Caco-2 (cell line): ENCODE measurements at regions not wholly inside any gene's neighbourhood (a gene's known extent, or its start where the extent isn't known, plus 50 kb on each side); places are given as distances from the start of the nearest gene placed in this dataset.

Source experiments
- BruUV-seq: library from RNA; stranded (reverse); fragments of 400-500 nt; replicated peaks from 2 replicates; lab custom pipeline; 2021; lab: Mats Ljungman, UMichigan
- CTCF ChIA-PET: fragments of 300-600 bp; sonication (Branson Sonifier 250); formaldehyde crosslinking; loops from one replicate; lab custom pipeline; 2022; ENCODE audit warnings: antibody characterized with exemption; lab: Charles Lee
- POLR2A ChIA-PET: fragments of 300-600 bp; sonication (Branson Sonifier 250); formaldehyde crosslinking; loops from one replicate; lab custom pipeline; 2022; ENCODE audit warnings: antibody characterized with exemption; lab: Charles Lee
- DNase-seq, 2 experiments: peaks; one replicate each; pipeline versions ENCODE4 v3.0.0 to v3.0.0-alpha.2; 2020 to 2022
- H3K27me3 ChIP-seq: replicated peaks from 2 replicates; pipeline ENCODE4 v1.6.0; 2011; ENCODE audit warnings: low read length; ENCODE audit not compliant: control insufficient read depth, insufficient read depth
- H3K36me3 ChIP-seq: 2 replicates; pipeline ENCODE4 v1.5.1; 2011; ENCODE audit warnings: low read length; ENCODE audit not compliant: control insufficient read depth, insufficient read depth
- H3K4me1 ChIP-seq: fragments of 250-450 bp; sonication (Bioruptor Pico); 2 replicates; pipeline ENCODE4 v1.5.1; 2020; ENCODE audit warnings: mild to moderate bottlenecking
- H3K4me3 ChIP-seq: 2 replicates; pipeline ENCODE4 v1.5.1; 2011; ENCODE audit warnings: low read depth, mild to moderate bottlenecking, control low read depth, low read length
- H3K9me3 ChIP-seq: fragments of 250-450 bp; sonication (Bioruptor Pico); 2 replicates; pipeline ENCODE4 v1.5.1; 2020; ENCODE audit warnings: mild to moderate bottlenecking, moderate library complexity
- H3K27ac Mint-ChIP-seq: one replicate; pipeline ENCODE4 v1.8.0; 2022; ENCODE audit warnings: mixed read lengths; ENCODE audit not compliant: unreplicated experiment
- H3K27me3 Mint-ChIP-seq: one replicate; pipeline ENCODE4 v1.8.0; 2022; ENCODE audit warnings: mixed read lengths; ENCODE audit not compliant: insufficient read depth, unreplicated experiment
- H3K36me3 Mint-ChIP-seq: one replicate; pipeline ENCODE4 v1.8.0; 2022; ENCODE audit warnings: mild to moderate bottlenecking, mixed read lengths; ENCODE audit not compliant: insufficient read depth, unreplicated experiment
- H3K4me1 Mint-ChIP-seq: one replicate; pipeline ENCODE4 v1.8.0; 2022; ENCODE audit warnings: low read depth, mixed read lengths; ENCODE audit not compliant: unreplicated experiment
- H3K4me3 Mint-ChIP-seq: one replicate; pipeline ENCODE4 v1.8.0; 2022; ENCODE audit warnings: mild to moderate bottlenecking, moderate library complexity, mixed read lengths; ENCODE audit not compliant: unreplicated experiment
- H3K9me3 Mint-ChIP-seq: one replicate; pipeline ENCODE4 v1.8.0; 2022; ENCODE audit warnings: mixed read lengths; ENCODE audit not compliant: unreplicated experiment
- intact Hi-C: fragments of 100-400 bp; cut with micrococcal nuclease; formaldehyde crosslinking; loops from one replicate; pipeline ENCODE4 v1.10.0; 2022; ENCODE audit not compliant: unreplicated experiment
- TF ChIP-seq, protein P1 (sequence below), 2 experiments: fragments of 200-600 bp in 1 of 2; IDR thresholded peaks; 1 replicate in 1 of 2; 2 replicates in 1 of 2; pipeline versions ENCODE4 v1.5.1 to v1.8.0; 2011 to 2022; ENCODE audit warnings: antibody characterized with exemption in 1 of 2, control low read depth in 1 of 2, inconsistent platforms in 1 of 2, low read depth in 1 of 2, low read length in 1 of 2, mild to moderate bottlenecking in 1 of 2, moderate library complexity in 1 of 2; ENCODE audit not compliant: insufficient read depth in 1 of 2, severe bottlenecking in 1 of 2, unreplicated experiment in 1 of 2

DNA sequence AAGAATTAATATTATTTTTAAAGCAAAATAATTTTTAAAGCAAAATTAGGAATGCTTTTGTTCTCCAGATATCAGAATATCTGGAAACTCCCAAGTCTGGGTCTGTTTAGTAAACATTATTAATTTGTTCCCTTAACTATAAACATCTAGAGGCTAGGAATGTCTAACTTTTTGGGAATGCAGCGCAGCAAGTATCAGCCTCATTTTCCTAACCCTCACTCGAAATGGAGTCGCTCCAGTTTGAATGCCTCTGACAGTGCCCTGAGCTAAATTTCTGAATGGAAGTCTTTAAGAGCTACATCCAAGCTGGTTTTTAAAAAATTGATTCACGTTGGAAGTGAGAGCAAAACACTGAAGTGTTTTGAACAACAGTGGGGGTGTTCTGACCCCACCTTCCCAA lies 74.4 kb upstream of the WNT7A start:
- TF ChIP-seq, protein P1, sequence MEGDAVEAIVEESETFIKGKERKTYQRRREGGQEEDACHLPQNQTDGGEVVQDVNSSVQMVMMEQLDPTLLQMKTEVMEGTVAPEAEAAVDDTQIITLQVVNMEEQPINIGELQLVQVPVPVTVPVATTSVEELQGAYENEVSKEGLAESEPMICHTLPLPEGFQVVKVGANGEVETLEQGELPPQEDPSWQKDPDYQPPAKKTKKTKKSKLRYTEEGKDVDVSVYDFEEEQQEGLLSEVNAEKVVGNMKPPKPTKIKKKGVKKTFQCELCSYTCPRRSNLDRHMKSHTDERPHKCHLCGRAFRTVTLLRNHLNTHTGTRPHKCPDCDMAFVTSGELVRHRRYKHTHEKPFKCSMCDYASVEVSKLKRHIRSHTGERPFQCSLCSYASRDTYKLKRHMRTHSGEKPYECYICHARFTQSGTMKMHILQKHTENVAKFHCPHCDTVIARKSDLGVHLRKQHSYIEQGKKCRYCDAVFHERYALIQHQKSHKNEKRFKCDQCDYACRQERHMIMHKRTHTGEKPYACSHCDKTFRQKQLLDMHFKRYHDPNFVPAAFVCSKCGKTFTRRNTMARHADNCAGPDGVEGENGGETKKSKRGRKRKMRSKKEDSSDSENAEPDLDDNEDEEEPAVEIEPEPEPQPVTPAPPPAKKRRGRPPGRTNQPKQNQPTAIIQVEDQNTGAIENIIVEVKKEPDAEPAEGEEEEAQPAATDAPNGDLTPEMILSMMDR (IDR thresholded peaks at IDR 0.05; ENCODE audit: insufficient read depth in 1 of 2, low read depth in 1 of 2, low read length in 1 of 2, severe bottlenecking in 1 of 2, unreplicated experiment in 1 of 2) = no peak
- peaks cover 11% of the 10 kb centered on the region for H3K4me1 Mint-ChIP-seq
- intact Hi-C loops = no loop called here
- ChIA-PET POLR2A (no interaction called here), CTCF (no interaction called here)
- Histone ChIP-seq H3K9me3 (peaks cover 39% of the 10 kb centered on the region), H3K27me3 (no peaks in the 10 kb centered on the region), H3K4me1 (peaks cover 30% of the 10 kb centered on the region), H3K4me3 (no peak overlapping the region), H3K36me3 (no peaks in the 10 kb centered on the region)
- no peaks in the 10 kb centered on the region for H3K27me3 Mint-ChIP-seq
- H3K9me3 Mint-ChIP-seq = peaks cover 32% of the 10 kb centered on the region
- no peak for DNase-seq
- H3K27ac Mint-ChIP-seq = no peak overlapping the region
- peaks cover 12% of the 10 kb centered on the region for H3K36me3 Mint-ChIP-seq
- BruUV-seq = no TSS peak
- H3K4me3 Mint-ChIP-seq = no peak overlapping the region

DNA sequence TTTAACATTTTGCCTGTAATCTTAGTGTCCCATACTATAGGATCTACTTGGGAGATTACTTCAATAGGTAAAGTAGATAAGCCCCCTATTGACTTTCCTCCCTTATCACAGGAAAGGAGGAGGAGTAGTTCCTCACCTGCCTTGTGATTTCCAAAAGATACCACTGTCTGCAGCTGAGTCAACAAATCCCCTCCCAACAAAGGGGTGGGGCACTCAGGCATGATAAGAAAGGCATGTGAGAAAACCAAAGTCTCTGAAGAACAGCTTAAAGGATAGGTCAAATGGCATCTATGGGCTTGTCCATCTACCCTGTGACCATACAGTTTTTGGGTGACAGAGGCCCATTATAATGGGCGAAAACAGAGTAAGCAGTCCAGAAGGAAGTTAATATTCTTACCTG lies 71.3 kb upstream of the WNT7A start:
- H3K4me1 Mint-ChIP-seq = peaks cover 11% of the 10 kb centered on the region

DNA sequence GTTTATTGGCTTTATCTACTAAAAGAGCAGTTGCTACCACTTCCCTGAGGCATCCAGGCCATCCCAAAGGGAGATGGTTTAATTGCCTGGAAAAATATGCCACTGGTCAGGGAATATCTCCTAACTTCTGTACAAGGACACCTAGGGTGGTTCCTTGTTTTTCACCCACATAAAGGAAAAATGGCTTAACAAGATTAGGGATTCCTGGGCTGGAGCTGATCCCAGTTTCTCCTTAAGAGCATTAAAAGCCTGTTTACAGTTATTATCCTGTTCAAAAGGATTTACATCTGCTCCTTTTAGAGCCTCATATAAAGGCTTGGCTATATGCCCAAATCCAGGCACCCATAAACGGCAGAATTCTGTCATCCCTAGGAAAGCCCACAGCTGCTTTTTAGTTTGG lies 70.2 kb upstream of the WNT7A start:
- Mint-ChIP-seq H3K27ac (no peak overlapping the region), H3K27me3 (no peaks in the 10 kb centered on the region), H3K36me3 (peaks cover 12% of the 10 kb centered on the region), H3K4me1 (peaks cover 11% of the 10 kb centered on the region), H3K4me3 (no peak overlapping the region), H3K9me3 (peaks cover 36% of the 10 kb centered on the region)
- ChIA-PET CTCF (no interaction called here), POLR2A (no interaction called here)
- intact Hi-C loops = loop anchor here (2.0 kb wide), 1 partner anchor 53 kb away; no protein-coding TSS in a partner anchor
- TF ChIP-seq, protein P1 (IDR thresholded peaks at IDR 0.05; ENCODE audit: insufficient read depth in 1 of 2, low read depth in 1 of 2, low read length in 1 of 2, severe bottlenecking in 1 of 2, unreplicated experiment in 1 of 2) = no peak
- Histone ChIP-seq H3K9me3 (peaks cover 45% of the 10 kb centered on the region), H3K27me3 (no peaks in the 10 kb centered on the region), H3K4me3 (no peak overlapping the region), H3K36me3 (peaks cover 1% of the 10 kb centered on the region; the same call in 1 of the 2 replicates), H3K4me1 (peaks cover 30% of the 10 kb centered on the region)
- no peak for DNase-seq
- no TSS peak for BruUV-seq

More for the DNA sequence above, 71.3 kb upstream of the WNT7A start:
- Histone ChIP-seq H3K36me3 (peaks cover 1% of the 10 kb centered on the region; the same call in 1 of the 2 replicates), H3K4me1 (peaks cover 30% of the 10 kb centered on the region), H3K4me3 (no peak overlapping the region), H3K27me3 (no peaks in the 10 kb centered on the region), H3K9me3 (peaks cover 45% of the 10 kb centered on the region)
- Mint-ChIP-seq H3K36me3 (peaks cover 12% of the 10 kb centered on the region), H3K9me3 (peaks cover 36% of the 10 kb centered on the region), H3K27me3 (no peaks in the 10 kb centered on the region), H3K27ac (peak overlapping the region; percentile 84), H3K4me3 (no peak overlapping the region)
- BruUV-seq = no TSS peak
- ChIA-PET CTCF (interaction anchor here (0.6 to 1.0 kb wide), 4 partner anchors 55 to 362 kb away, joined by 3 read pairs; no protein-coding TSS in a partner anchor), POLR2A (no interaction called here)
- TF ChIP-seq, protein P1 (IDR thresholded peaks at IDR 0.05; ENCODE audit: insufficient read depth in 1 of 2, low read depth in 1 of 2, low read length in 1 of 2, severe bottlenecking in 1 of 2, unreplicated experiment in 1 of 2) = no peak
- peak; percentile 91 to 93 for DNase-seq
- intact Hi-C loops = loop anchor here (1.0 to 2.0 kb wide), 3 partner anchors 54 to 174 kb away; partner anchors contain the start of gene TMEM43
